ENCODE measurements at regions not wholly inside any gene's neighbourhood (a gene's known extent, or its start where the extent isn't known, plus 50 kb on each side); places are given as distances from the start of the nearest gene placed in this dataset.

GRCh38 chr18:22624176-22624575 lies 206.5 kb upstream of the CTAGE1 start:
- H3K4me1 ChIP-seq (ENCODE audit: low read length), result no peaks in the 10 kb centered on the region
- H3K9ac ChIP-seq (ENCODE audit: low read length), result no peak overlapping the region
- no peak overlapping the region for H3K27ac ChIP-seq (ENCODE audit: low read length)
- no peak overlapping the region for H3K4me3 ChIP-seq (ENCODE audit: low read length)
- no peaks in the 10 kb centered on the region for H3F3A ChIP-seq (ENCODE audit: insufficient read depth, low read length)
- TF ChIP-seq EZH2phosphoT487 (IDR thresholded peaks at IDR 0.05; ENCODE audit: low read length) (no peak), EZH2 (optimal IDR thresholded peaks at IDR 0.05; ENCODE audit: low read depth, low read length) (no peak), CTCF (IDR thresholded peaks at IDR 0.05; ENCODE audit: low read length) (no peak)
- no peaks in the 10 kb centered on the region for H3K9me3 ChIP-seq (replicated peaks; ENCODE audit: insufficient read depth, low read length)
- no peaks in the 10 kb centered on the region for H3K36me3 ChIP-seq (replicated peaks; ENCODE audit: insufficient read depth, low read length)
- H4K20me1 ChIP-seq (ENCODE audit: insufficient read depth, low read length), result no peaks in the 10 kb centered on the region
- H3K9me2 ChIP-seq (replicated peaks; ENCODE audit: insufficient read depth, low read length), result no peaks in the 10 kb centered on the region
- no peak overlapping the region for H2AFZ ChIP-seq (ENCODE audit: low read length)
- H3K79me2 ChIP-seq (ENCODE audit: low read length), result no peaks in the 10 kb centered on the region
- no peak for DNase-seq
- H3K4me2 ChIP-seq (ENCODE audit: low read depth, low read length), result no peak overlapping the region
- no peaks in the 10 kb centered on the region for H3K27me3 ChIP-seq (replicated peaks; ENCODE audit: insufficient read depth, low read length)

GRCh38 chr18:22625406-22625805 lies 207.7 kb upstream of the CTAGE1 start:
- H3K9ac ChIP-seq (ENCODE audit: low read length), result no peak overlapping the region
- no peaks in the 10 kb centered on the region for H3K27me3 ChIP-seq (replicated peaks; ENCODE audit: insufficient read depth, low read length)
- H3K4me3 ChIP-seq (ENCODE audit: low read length), result no peak overlapping the region
- no peaks in the 10 kb centered on the region for H3K9me2 ChIP-seq (replicated peaks; ENCODE audit: insufficient read depth, low read length)
- H2AFZ ChIP-seq (ENCODE audit: low read length), result no peak overlapping the region
- no peaks in the 10 kb centered on the region for H3F3A ChIP-seq (ENCODE audit: insufficient read depth, low read length)
- no peaks in the 10 kb centered on the region for H3K36me3 ChIP-seq (replicated peaks; ENCODE audit: insufficient read depth, low read length)
- no peak for DNase-seq
- no peaks in the 10 kb centered on the region for H3K79me2 ChIP-seq (ENCODE audit: low read length)
- H3K9me3 ChIP-seq (replicated peaks; ENCODE audit: insufficient read depth, low read length), result no peaks in the 10 kb centered on the region
- H3K27ac ChIP-seq (ENCODE audit: low read length), result no peak overlapping the region
- TF ChIP-seq CTCF (IDR thresholded peaks at IDR 0.05; ENCODE audit: low read length) (no peak), EZH2phosphoT487 (IDR thresholded peaks at IDR 0.05; ENCODE audit: low read length) (no peak), EZH2 (optimal IDR thresholded peaks at IDR 0.05; ENCODE audit: low read depth, low read length) (no peak)
- no peaks in the 10 kb centered on the region for H4K20me1 ChIP-seq (ENCODE audit: insufficient read depth, low read length)
- no peak overlapping the region for H3K4me2 ChIP-seq (ENCODE audit: low read depth, low read length)
- H3K4me1 ChIP-seq (ENCODE audit: low read length), result no peaks in the 10 kb centered on the region

- TF ChIP-seq CTCF (IDR thresholded peaks at IDR 0.05; ENCODE audit: low read length) (no peak), EZH2phosphoT487 (IDR thresholded peaks at IDR 0.05; ENCODE audit: low read length) (no peak), EZH2 (optimal IDR thresholded peaks at IDR 0.05; ENCODE audit: low read depth, low read length) (no peak)
- Histone ChIP-seq H3K4me1 (ENCODE audit: low read length) (no peaks in the 10 kb centered on the region), H3K9me3 (replicated peaks; ENCODE audit: insufficient read depth, low read length) (no peaks in the 10 kb centered on the region), H3K4me2 (ENCODE audit: low read depth, low read length) (no peak overlapping the region), H3K27ac (ENCODE audit: low read length) (no peak overlapping the region), H3K4me3 (ENCODE audit: low read length) (no peak overlapping the region), H3K36me3 (replicated peaks; ENCODE audit: insufficient read depth, low read length) (no peaks in the 10 kb centered on the region), H3K79me2 (ENCODE audit: low read length) (no peaks in the 10 kb centered on the region), H3K27me3 (replicated peaks; ENCODE audit: insufficient read depth, low read length) (no peaks in the 10 kb centered on the region), H3F3A (ENCODE audit: insufficient read depth, low read length) (no peaks in the 10 kb centered on the region), H3K9me2 (replicated peaks; ENCODE audit: insufficient read depth, low read length) (no peaks in the 10 kb centered on the region), H3K9ac (ENCODE audit: low read length) (no peak overlapping the region), H2AFZ (ENCODE audit: low read length) (no peak overlapping the region), H4K20me1 (ENCODE audit: insufficient read depth, low read length) (no peaks in the 10 kb centered on the region)
- no peak for DNase-seq
These were observed 209.1 kb upstream of the CTAGE1 start for GRCh38 chr18:22626771-22627170.

Measured in MM.1S (cell line).